PFSK-1 (cell line): ENCODE measurements at regions not wholly inside any gene's neighbourhood (a gene's known extent, or its start where the extent isn't known, plus 50 kb on each side); places are given as distances from the start of the nearest gene placed in this dataset.

Source experiments
- FOXP2 ChIP-seq: optimal IDR thresholded peaks from 2 replicates; pipeline ENCODE3; 2011; ENCODE audit warnings: borderline replicate concordance, control low read depth, inconsistent platforms; ENCODE audit not compliant: insufficient read depth; ENCODE audit errors: extremely low read length, extremely low read depth
- POLR2AphosphoS5 ChIP-seq: IDR thresholded peaks from 2 replicates; pipeline ENCODE4 v1.6.1; 2012; ENCODE audit warnings: low read depth, mild to moderate bottlenecking, control low read depth, low read length, moderate library complexity
- SIN3A ChIP-seq: IDR thresholded peaks from 2 replicates; pipeline ENCODE4 v1.6.1; 2012; ENCODE audit warnings: mild to moderate bottlenecking, low read length, moderate library complexity, borderline replicate concordance; ENCODE audit not compliant: insufficient read depth
- TAF1 ChIP-seq: IDR thresholded peaks from 2 replicates; pipeline ENCODE4 v1.6.1; 2012; ENCODE audit warnings: low read length, control low read depth, borderline replicate concordance; ENCODE audit not compliant: insufficient read depth
- TF ChIP-seq, protein P1 (sequence below), 2 experiments: IDR thresholded peaks; 2 replicates each; pipeline versions ENCODE4 v1.6.1 to v1.8.0; 2011 to 2012; ENCODE audit warnings: low read depth in 2 of 2, low read length in 2 of 2, control low read depth in 1 of 2, inconsistent platforms in 1 of 2, mild to moderate bottlenecking in 1 of 2, moderate library complexity in 1 of 2; ENCODE audit not compliant: insufficient read depth in 1 of 2

DNA sequence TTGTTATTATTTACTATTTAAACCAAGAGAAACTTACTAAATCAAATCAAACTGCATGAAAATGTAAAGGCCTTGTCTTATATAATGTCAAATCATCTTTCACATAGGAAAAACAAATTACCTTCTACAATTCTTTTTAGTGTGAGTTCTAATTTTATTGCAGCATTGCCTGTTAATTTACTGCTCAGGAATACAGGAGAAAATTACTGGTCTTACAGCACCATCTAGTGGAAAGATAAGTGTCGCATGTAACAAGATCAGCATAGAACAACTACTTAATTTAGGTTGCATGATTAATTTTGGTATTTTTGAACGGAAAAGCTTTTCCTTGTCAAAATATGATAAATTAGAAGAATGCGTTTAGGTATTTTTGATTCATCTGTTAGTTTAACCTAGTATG is 502.7 kb downstream of the UQCRFS1 start:
- no peak for TF ChIP-seq SIN3A
- TF ChIP-seq, protein P1, sequence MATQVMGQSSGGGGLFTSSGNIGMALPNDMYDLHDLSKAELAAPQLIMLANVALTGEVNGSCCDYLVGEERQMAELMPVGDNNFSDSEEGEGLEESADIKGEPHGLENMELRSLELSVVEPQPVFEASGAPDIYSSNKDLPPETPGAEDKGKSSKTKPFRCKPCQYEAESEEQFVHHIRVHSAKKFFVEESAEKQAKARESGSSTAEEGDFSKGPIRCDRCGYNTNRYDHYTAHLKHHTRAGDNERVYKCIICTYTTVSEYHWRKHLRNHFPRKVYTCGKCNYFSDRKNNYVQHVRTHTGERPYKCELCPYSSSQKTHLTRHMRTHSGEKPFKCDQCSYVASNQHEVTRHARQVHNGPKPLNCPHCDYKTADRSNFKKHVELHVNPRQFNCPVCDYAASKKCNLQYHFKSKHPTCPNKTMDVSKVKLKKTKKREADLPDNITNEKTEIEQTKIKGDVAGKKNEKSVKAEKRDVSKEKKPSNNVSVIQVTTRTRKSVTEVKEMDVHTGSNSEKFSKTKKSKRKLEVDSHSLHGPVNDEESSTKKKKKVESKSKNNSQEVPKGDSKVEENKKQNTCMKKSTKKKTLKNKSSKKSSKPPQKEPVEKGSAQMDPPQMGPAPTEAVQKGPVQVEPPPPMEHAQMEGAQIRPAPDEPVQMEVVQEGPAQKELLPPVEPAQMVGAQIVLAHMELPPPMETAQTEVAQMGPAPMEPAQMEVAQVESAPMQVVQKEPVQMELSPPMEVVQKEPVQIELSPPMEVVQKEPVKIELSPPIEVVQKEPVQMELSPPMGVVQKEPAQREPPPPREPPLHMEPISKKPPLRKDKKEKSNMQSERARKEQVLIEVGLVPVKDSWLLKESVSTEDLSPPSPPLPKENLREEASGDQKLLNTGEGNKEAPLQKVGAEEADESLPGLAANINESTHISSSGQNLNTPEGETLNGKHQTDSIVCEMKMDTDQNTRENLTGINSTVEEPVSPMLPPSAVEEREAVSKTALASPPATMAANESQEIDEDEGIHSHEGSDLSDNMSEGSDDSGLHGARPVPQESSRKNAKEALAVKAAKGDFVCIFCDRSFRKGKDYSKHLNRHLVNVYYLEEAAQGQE (IDR thresholded peaks at IDR 0.05; ENCODE audit: insufficient read depth in 1 of 2, low read depth in 2 of 2, low read length in 2 of 2), result no peak
- no peak for TF ChIP-seq TAF1
- TF ChIP-seq POLR2AphosphoS5, result no peak
- TF ChIP-seq FOXP2, result no peak

DNA sequence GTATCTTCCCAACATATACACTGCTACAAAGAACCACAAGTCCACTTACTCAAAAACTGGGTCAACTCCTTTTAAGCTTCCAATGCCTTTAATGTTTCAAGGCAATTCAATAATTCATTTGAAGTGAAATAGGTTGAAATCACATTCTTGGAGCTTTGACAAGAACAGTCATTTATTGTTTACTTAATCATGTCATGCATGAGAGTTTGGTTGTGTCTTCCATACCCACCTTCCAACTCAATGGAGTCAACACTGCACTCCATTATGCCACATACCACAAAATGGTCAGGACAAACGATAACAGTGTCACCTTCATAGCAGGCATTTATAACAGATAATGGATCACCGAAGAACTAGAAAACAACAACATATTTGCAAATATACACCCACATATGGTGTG is 506.3 kb downstream of the UQCRFS1 start:
- no peak for TF ChIP-seq SIN3A
- no peak for TF ChIP-seq TAF1
- no peak for TF ChIP-seq FOXP2
- TF ChIP-seq, protein P1 (IDR thresholded peaks at IDR 0.05; ENCODE audit: insufficient read depth in 1 of 2, low read depth in 2 of 2, low read length in 2 of 2), result no peak
- TF ChIP-seq POLR2AphosphoS5, result no peak

DNA sequence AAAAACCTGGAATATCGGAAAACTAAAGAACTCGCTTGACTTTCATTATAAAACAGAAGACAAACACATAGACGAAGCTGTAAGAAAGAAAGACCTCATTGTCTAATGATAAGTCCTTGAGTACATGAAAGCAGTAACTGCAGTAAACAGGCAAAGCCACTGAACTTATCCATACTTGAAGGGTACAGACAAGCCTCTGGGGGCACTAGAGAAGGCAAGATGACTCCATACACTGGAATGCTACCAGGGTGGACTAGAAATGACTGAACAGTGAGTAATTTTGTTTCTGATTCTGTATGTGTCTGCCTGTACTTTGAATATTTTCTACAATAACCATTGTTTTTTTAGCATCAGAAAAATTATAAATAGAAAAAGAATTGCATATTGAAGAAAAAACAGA is 507.9 kb downstream of the UQCRFS1 start:
- TF ChIP-seq, protein P1 (IDR thresholded peaks at IDR 0.05; ENCODE audit: insufficient read depth in 1 of 2, low read depth in 2 of 2, low read length in 2 of 2), result no peak
- TF ChIP-seq FOXP2 (no peak), TAF1 (no peak), POLR2AphosphoS5 (no peak), SIN3A (no peak)

DNA sequence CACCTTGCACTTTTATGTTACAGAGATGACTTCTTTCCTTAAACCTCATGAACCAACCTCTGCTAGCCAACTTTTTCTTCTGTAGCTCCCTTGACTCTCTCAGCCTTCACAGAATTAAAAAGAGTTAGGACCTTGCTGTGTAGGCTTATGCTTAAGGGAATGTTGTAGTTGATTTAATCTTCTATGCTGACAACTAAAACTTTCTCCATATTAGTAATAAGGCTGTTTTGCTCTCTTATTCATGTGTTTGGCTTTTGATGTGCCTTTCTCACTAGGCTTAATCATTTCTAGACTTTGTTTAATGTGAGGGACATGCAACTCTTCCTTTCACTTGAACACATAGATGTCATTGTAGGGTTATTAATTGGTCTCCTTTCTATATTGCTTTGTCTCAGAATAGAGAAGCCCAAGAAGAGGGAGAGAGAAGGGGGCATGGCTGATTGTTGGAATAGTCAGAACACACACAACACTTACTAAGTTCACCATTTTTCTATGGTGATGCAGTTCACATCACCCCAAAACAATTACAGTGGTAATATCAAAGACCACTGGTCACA is 509.5 kb downstream of the UQCRFS1 start:
- TF ChIP-seq TAF1 (no peak), POLR2AphosphoS5 (no peak), SIN3A (no peak), FOXP2 (no peak)
- TF ChIP-seq, protein P1 (IDR thresholded peaks at IDR 0.05; ENCODE audit: insufficient read depth in 1 of 2, low read depth in 2 of 2, low read length in 2 of 2), result no peak
